Mesothelial cell of epicardium (in vitro differentiated cells): ENCODE measurements at regions not wholly inside any gene's neighbourhood (a gene's known extent, or its start where the extent isn't known, plus 50 kb on each side); places are given as distances from the start of the nearest gene placed in this dataset.
A peak's percentile ranks its signal among the peaks of the same experiment; 100 is the strongest.
"Not testable (repeated sequence)": the region's sequence is repeated elsewhere in the genome, so short reads cannot be mapped to it uniquely, and the experiment has no call there.

Experiments used
- DNase-seq, 2 experiments: peaks; one replicate each; pipeline ENCODE4 v3.0.0; 2021; ENCODE audit warnings: low spot score in 2 of 2; ENCODE audit not compliant: unreplicated experiment in 2 of 2
- H3K27ac Mint-ChIP-seq: 2 replicates; pipeline ENCODE4 v1.8.0; 2021; ENCODE audit warnings: mixed read lengths
- H3K27me3 Mint-ChIP-seq: 2 replicates; pipeline ENCODE4 v1.8.0; 2021; ENCODE audit warnings: low read depth, mixed read lengths
- H3K36me3 Mint-ChIP-seq: 2 replicates; pipeline ENCODE4 v1.8.0; 2021; ENCODE audit warnings: mixed read lengths
- H3K4me1 Mint-ChIP-seq: 2 replicates; pipeline ENCODE4 v1.8.0; 2021; ENCODE audit warnings: mixed read lengths
- H3K4me3 Mint-ChIP-seq: 2 replicates; pipeline ENCODE4 v1.8.0; 2021; ENCODE audit warnings: mild to moderate bottlenecking, moderate library complexity, mixed read lengths
- H3K9me3 Mint-ChIP-seq: 2 replicates; pipeline ENCODE4 v1.8.0; 2021; ENCODE audit warnings: mixed read lengths
- CTCF ChIP-seq: fragments of 200-600 bp; sonication (generic); IDR thresholded peaks from one replicate; pipeline ENCODE4 v1.5.0; 2021; ENCODE audit warnings: antibody characterized with exemption; ENCODE audit not compliant: unreplicated experiment

- H3K27ac Mint-ChIP-seq: no peak overlapping the region
- DNase-seq: no peak
Observed at GRCh38 chr22:23467721-23468294, 112.3 kb downstream of the IGLL1 start.

GRCh38 chr22:23466351-23466750 is 113.7 kb downstream of the IGLL1 start:
- H3K27ac Mint-ChIP-seq: peak overlapping the region; percentile 23
- peaks cover 6% of the 10 kb centered on the region for H3K36me3 Mint-ChIP-seq
- no peaks in the 10 kb centered on the region for H3K27me3 Mint-ChIP-seq
- no peak for DNase-seq
- no peak for TF ChIP-seq CTCF
- H3K9me3 Mint-ChIP-seq: no peaks in the 10 kb centered on the region
- no peak overlapping the region for H3K4me3 Mint-ChIP-seq
- H3K4me1 Mint-ChIP-seq: peaks cover 37% of the 10 kb centered on the region

More at GRCh38 chr22:23467721-23468294, 112.3 kb downstream of the IGLL1 start:
- Mint-ChIP-seq H3K4me3 (no peak overlapping the region), H3K4me1 (peaks cover 33% of the 10 kb centered on the region), H3K9me3 (no peaks in the 10 kb centered on the region), H3K27me3 (no peaks in the 10 kb centered on the region), H3K36me3 (no peaks in the 10 kb centered on the region)
- no peak for TF ChIP-seq CTCF

GRCh38 chr22:23464796-23465195 is 115.3 kb downstream of the IGLL1 start:
- Mint-ChIP-seq H3K27ac (peak overlapping the region; percentile 41), H3K4me1 (peaks cover 33% of the 10 kb centered on the region)
- H3K9me3 Mint-ChIP-seq: not testable (repeated sequence)

GRCh38 chr22:23460517-23461031 is 119.5 kb downstream of the IGLL1 start:
- not testable (repeated sequence) for H3K4me3 Mint-ChIP-seq, H3K27me3 Mint-ChIP-seq, DNase-seq, H3K9me3 Mint-ChIP-seq, H3K27ac Mint-ChIP-seq, H3K36me3 Mint-ChIP-seq
- peaks cover 44% of the 10 kb centered on the region for H3K4me1 Mint-ChIP-seq

More at GRCh38 chr22:23464796-23465195, 115.3 kb downstream of the IGLL1 start:
- H3K36me3 Mint-ChIP-seq, H3K27me3 Mint-ChIP-seq, DNase-seq: not testable (repeated sequence)
- peak overlapping the region; percentile 8 for H3K4me3 Mint-ChIP-seq

GRCh38 chr22:23459645-23460516 is 120.2 kb downstream of the IGLL1 start:
- H3K4me1 Mint-ChIP-seq: peaks cover 46% of the 10 kb centered on the region
- H3K27me3 Mint-ChIP-seq, DNase-seq, H3K36me3 Mint-ChIP-seq, H3K4me3 Mint-ChIP-seq, H3K9me3 Mint-ChIP-seq, H3K27ac Mint-ChIP-seq: not testable (repeated sequence)

- Mint-ChIP-seq H3K27ac (no peak overlapping the region), H3K4me3 (no peak overlapping the region), H3K4me1 (peaks cover 40% of the 10 kb centered on the region), H3K27me3 (no peaks in the 10 kb centered on the region), H3K36me3 (peaks cover 8% of the 10 kb centered on the region), H3K9me3 (no peaks in the 10 kb centered on the region)
- no peak for TF ChIP-seq CTCF
- DNase-seq: no peak
Observed at GRCh38 chr22:23458663-23459541, 121.2 kb downstream of the IGLL1 start.
